HL-60/S4 treated with phorbol 12-myristate 13-acetate at 8.2 ng/mL for 4 days and 3 days (cell line): ENCODE measurements at regions not wholly inside any gene's neighbourhood (a gene's known extent, or its start where the extent isn't known, plus 50 kb on each side); places are given as distances from the start of the nearest gene placed in this dataset.

Source experiments
- in situ Hi-C: fragments of 300-500 bp; cut with MboI; formaldehyde crosslinking; loops from 2 replicates; pipeline ENCODE4 v1.15.0; 2022; ENCODE audit warnings: low sequenced_read_pairs

- in situ Hi-C loops, result no loop called here
Observed at GRCh38 chr9:110110154-110110553, 97.8 kb downstream of the C9orf152 start.

- in situ Hi-C loops, result no loop called here
Observed at GRCh38 chr9:110111868-110112267, 96.1 kb downstream of the C9orf152 start.

GRCh38 chr9:110112792-110113191 lies 95.2 kb downstream of the C9orf152 start:
- in situ Hi-C loops, result no loop called here

GRCh38 chr9:110114086-110114858 lies 93.7 kb downstream of the C9orf152 start:
- in situ Hi-C loops, result no loop called here

- in situ Hi-C loops, result no loop called here
Observed at GRCh38 chr9:110114859-110115201, 93.1 kb downstream of the C9orf152 start.

- in situ Hi-C loops, result no loop called here
Observed at GRCh38 chr9:110115341-110115820, 92.6 kb downstream of the C9orf152 start.

GRCh38 chr9:110115826-110116542 lies 92.0 kb downstream of the C9orf152 start:
- in situ Hi-C loops, result no loop called here

- in situ Hi-C loops, result no loop called here
Observed at GRCh38 chr9:110116543-110116885, 91.4 kb downstream of the C9orf152 start.

- in situ Hi-C loops, result no loop called here
Observed at GRCh38 chr9:110121170-110121569, 86.8 kb downstream of the C9orf152 start.

GRCh38 chr9:110123341-110124095 lies 84.4 kb downstream of the C9orf152 start:
- in situ Hi-C loops, result no loop called here

- in situ Hi-C loops, result no loop called here
Observed at GRCh38 chr9:110124439-110124838, 83.5 kb downstream of the C9orf152 start.

- in situ Hi-C loops, result no loop called here
Observed at GRCh38 chr9:110125207-110125751, 82.7 kb downstream of the C9orf152 start.

- in situ Hi-C loops, result no loop called here
Observed at GRCh38 chr9:110125763-110126351, 82.1 kb downstream of the C9orf152 start.

- in situ Hi-C loops, result no loop called here
Observed at GRCh38 chr9:110126499-110126941, 81.4 kb downstream of the C9orf152 start.

- in situ Hi-C loops, result no loop called here
Observed at GRCh38 chr9:110126986-110127864, 80.7 kb downstream of the C9orf152 start.

GRCh38 chr9:110128664-110129329 lies 79.2 kb downstream of the C9orf152 start:
- in situ Hi-C loops, result no loop called here

GRCh38 chr9:110129425-110129824 lies 78.5 kb downstream of the C9orf152 start:
- in situ Hi-C loops, result no loop called here

GRCh38 chr9:110130211-110130610 lies 77.7 kb downstream of the C9orf152 start:
- in situ Hi-C loops, result no loop called here

- in situ Hi-C loops, result no loop called here
Observed at GRCh38 chr9:110130791-110131416, 77.1 kb downstream of the C9orf152 start.
